Hippocampal formation (tissue), 2 donors: ENCODE measurements at regions not wholly inside any gene's neighbourhood (a gene's known extent, or its start where the extent isn't known, plus 50 kb on each side); places are given as distances from the start of the nearest gene placed in this dataset.
"Not testable (repeated sequence)": the region's sequence is repeated elsewhere in the genome, so short reads cannot be mapped to it uniquely, and the experiment has no call there.

Source experiments
- DNase-seq, 2 donors: peaks; one replicate each; lab custom pipeline; 2025; lab: John Stamatoyannopoulos, UW

GRCh38 chr3:106345353-106346027 is 476.7 kb upstream of the CBLB start:
- DNase-seq = no peak

GRCh38 chr3:106347350-106347749 is 478.5 kb upstream of the CBLB start:
- DNase-seq = no peak

GRCh38 chr3:106348139-106348690 is 479.4 kb upstream of the CBLB start:
- DNase-seq = no peak

- no peak for DNase-seq
These were observed 480.5 kb upstream of the CBLB start for GRCh38 chr3:106349191-106349881.

- no peak for DNase-seq
These were observed 487.1 kb upstream of the CBLB start for GRCh38 chr3:106355873-106356272.

GRCh38 chr3:106359692-106360091 is 490.9 kb upstream of the CBLB start:
- DNase-seq = no peak

GRCh38 chr3:106360901-106361300 is 492.1 kb upstream of the CBLB start:
- DNase-seq = not testable (repeated sequence)

GRCh38 chr3:106364477-106364876 is 495.7 kb upstream of the CBLB start:
- no peak for DNase-seq

GRCh38 chr3:106365061-106365691 is 496.4 kb upstream of the CBLB start:
- no peak for DNase-seq

GRCh38 chr3:106366352-106366751 is 497.5 kb upstream of the CBLB start:
- no peak for DNase-seq

GRCh38 chr3:106367496-106367895 is 498.7 kb upstream of the CBLB start:
- no peak for DNase-seq

- no peak for DNase-seq
These were observed 502.6 kb upstream of the CBLB start for GRCh38 chr3:106371221-106371970.

- DNase-seq = no peak
These were observed 503.4 kb upstream of the CBLB start for GRCh38 chr3:106371971-106372805.

GRCh38 chr3:106372806-106373190 is 504.0 kb upstream of the CBLB start:
- DNase-seq = no peak

- no peak for DNase-seq
These were observed 507.3 kb upstream of the CBLB start for GRCh38 chr3:106376016-106376570.

- DNase-seq = no peak
These were observed 510.5 kb upstream of the CBLB start for GRCh38 chr3:106379251-106379750.

GRCh38 chr3:106380232-106380631 is 511.4 kb upstream of the CBLB start:
- no peak for DNase-seq

- DNase-seq = no peak
These were observed 512.6 kb upstream of the CBLB start for GRCh38 chr3:106381286-106381938.

GRCh38 chr3:106381939-106382335 is 513.1 kb upstream of the CBLB start:
- no peak for DNase-seq

GRCh38 chr3:106386050-106386449 is 517.2 kb upstream of the CBLB start:
- DNase-seq = no peak
